HepG2 (cell line): ENCODE measurements at regions not wholly inside any gene's neighbourhood (a gene's known extent, or its start where the extent isn't known, plus 50 kb on each side); places are given as distances from the start of the nearest gene placed in this dataset.

ENCODE experiments used
- ATAC-seq: fragments of 200-7000 bp; cut with Tn5 transposase; 3 replicates; pipeline ENCODE4 v1.9.1; 2020; ENCODE audit warnings: mild to moderate bottlenecking, moderate library complexity
- BruUV-seq: library from RNA; stranded (reverse); fragments of 400-500 nt; replicated peaks from 2 replicates; lab custom pipeline; 2021; lab: Mats Ljungman, UMichigan
- CTCF ChIA-PET: fragments of 300-600 bp; formaldehyde crosslinking; extraction: SDS; loops from one replicate; lab custom pipeline; 2021; ENCODE audit warnings: low total read pairs, inconsistent platforms, low intra/inter-chr PET ratio; lab: Yijun Ruan, JAX
- POLR2A ChIA-PET: fragments of 350-600 bp; sonication (Branson Sonifier 250); formaldehyde crosslinking; loops from one replicate; lab custom pipeline; 2020; ENCODE audit warnings: antibody characterized with exemption, inconsistent platforms; lab: Yijun Ruan, JAX
- DNase-seq: peaks from one replicate; pipeline ENCODE4 v3.0.0-alpha.2; 2015; ENCODE audit warnings: low spot score
- FAIRE-seq: peaks from 3 replicates; lab custom pipeline; 2011; peaks lifted over from hg19 to GRCh38; lab: Jason Lieb, UNC
- H2AFZ ChIP-seq: one replicate; pipeline ENCODE4 v1.6.1; 2011; ENCODE audit warnings: low read length, inconsistent platforms
- H3K27ac ChIP-seq: fragments of 300-600 bp; 3 replicates; pipeline ENCODE4 v1.8.0; 2011; ENCODE audit warnings: mixed run types, mild to moderate bottlenecking, mixed read lengths, low read length, inconsistent platforms; ENCODE audit not compliant: insufficient read depth; ENCODE audit errors: extremely low read length
- H3K27me3 ChIP-seq, 2 experiments: fragments of 200-600 bp in 1 of 2; 2 replicates in 1 of 2; 3 replicates in 1 of 2; pipeline versions ENCODE4 v1.6.0 to v1.8.0; 2011; ENCODE audit warnings: low read length in 2 of 2, mild to moderate bottlenecking in 2 of 2, moderate library complexity in 2 of 2, inconsistent platforms in 1 of 2; ENCODE audit not compliant: insufficient read depth in 2 of 2, control insufficient read depth in 1 of 2
- H3K36me3 ChIP-seq, 2 experiments: fragments of 200-600 bp in 1 of 2; replicated peaks in 1 of 2; 2 replicates in 1 of 2; 3 replicates in 1 of 2; pipeline versions ENCODE4 v1.5.1 to v1.8.0; 2011; ENCODE audit warnings: low read length in 2 of 2, inconsistent platforms in 1 of 2; ENCODE audit not compliant: insufficient read depth in 2 of 2, control insufficient read depth in 1 of 2
- H3K4me1 ChIP-seq: 2 replicates; pipeline ENCODE4 v1.5.1; 2012; ENCODE audit warnings: low read length, inconsistent platforms; ENCODE audit not compliant: insufficient read depth
- H3K4me2 ChIP-seq: 2 replicates; pipeline ENCODE4 v1.6.0; 2011; ENCODE audit warnings: low read depth, low read length, inconsistent platforms
- H3K4me3 ChIP-seq, 3 experiments: fragments of 200-600 bp in 1 of 3; sonication (generic), shearing (Covaris generic) in 1 of 3; replicated peaks in 1 of 3; 2 replicates each; pipeline ENCODE4 v1.5.1; 2011 to 2016; ENCODE audit warnings: low read length in 3 of 3, inconsistent platforms in 2 of 3, low read depth in 2 of 3, mild to moderate bottlenecking in 2 of 3, control low read depth in 1 of 3, mixed read lengths in 1 of 3; ENCODE audit not compliant: insufficient read depth in 1 of 3
- H3K79me2 ChIP-seq: one replicate; pipeline ENCODE4 v1.6.1; 2011; ENCODE audit warnings: low read length, inconsistent platforms; ENCODE audit not compliant: insufficient read depth
- H3K9ac ChIP-seq: 2 replicates; pipeline ENCODE4 v1.6.0; 2011; ENCODE audit warnings: mild to moderate bottlenecking, low read depth, low read length, inconsistent platforms; ENCODE audit not compliant: insufficient read depth
- H3K9me3 ChIP-seq: 2 replicates; pipeline ENCODE4 v1.5.1; 2012; ENCODE audit warnings: mild to moderate bottlenecking, low read length
- H4K20me1 ChIP-seq: 2 replicates; pipeline ENCODE4 v1.6.0; 2011; ENCODE audit warnings: inconsistent platforms, mild to moderate bottlenecking, low read length, moderate library complexity; ENCODE audit not compliant: insufficient read depth
- BCL6 ChIP-seq: IDR thresholded peaks from 2 replicates; pipeline ENCODE4 v1.6.1; 2016; ENCODE audit warnings: missing genetic modification reagents, missing compliant biosample characterization
- GTF2F1 ChIP-seq: fragments of 150-350 bp; IDR thresholded peaks from 2 replicates; pipeline ENCODE4 v1.6.1; 2014; ENCODE audit warnings: low read length
- KLF15 ChIP-seq: sonication (generic); formaldehyde crosslinking; IDR thresholded peaks from 2 replicates; pipeline ENCODE4 v1.8.1; 2023; ENCODE audit warnings: borderline replicate concordance, mild to moderate bottlenecking, inconsistent platforms, missing genetic modification reagents, mixed read lengths
- NFIC ChIP-seq: IDR thresholded peaks from 2 replicates; pipeline ENCODE4 v1.6.1; 2012; ENCODE audit warnings: mild to moderate bottlenecking, low read length, inconsistent platforms
- ZNF124 ChIP-seq: sonication (generic); formaldehyde crosslinking; IDR thresholded peaks from 2 replicates; pipeline ENCODE4 v1.4.0; 2020; ENCODE audit warnings: missing genetic modification reagents
- ZNF713 ChIP-seq: sonication (generic); formaldehyde crosslinking; IDR thresholded peaks from 2 replicates; pipeline ENCODE4 v1.4.0; 2020; ENCODE audit warnings: mild to moderate bottlenecking, missing genetic modification reagents
- WGBS: methylation state at CpG from one replicate; pipeline ENCODE4 v1.1.6; 2017; ENCODE audit warnings: low lambda C conversion rate; 5-methylcytosine and 5-hydroxymethylcytosine counted together
- in situ Hi-C: cut with HindIII; loops from 2 replicates; pipeline ENCODE4 v1.10.0; 2017; ENCODE audit warnings: low pct_unique_long_range_greater_than_20kb; ENCODE audit not compliant: extremely low pct_ligation_motif_present
- intact Hi-C: fragments of 100-400 bp; cut with micrococcal nuclease; formaldehyde crosslinking; loops from one replicate; pipeline ENCODE4 v1.10.0; 2022; ENCODE audit not compliant: unreplicated experiment
- TF ChIP-seq, protein P1 (sequence below): sonication (generic); formaldehyde crosslinking; IDR thresholded peaks from 2 replicates; pipeline ENCODE4 v1.8.0; 2022; ENCODE audit warnings: missing genetic modification reagents, mild to moderate bottlenecking, borderline replicate concordance
- TF ChIP-seq, protein P2 (sequence below): sonication (generic); formaldehyde crosslinking; IDR thresholded peaks from 2 replicates; pipeline ENCODE4 v1.5.1; 2020; ENCODE audit warnings: missing genetic modification reagents, mild to moderate bottlenecking, borderline replicate concordance

DNA sequence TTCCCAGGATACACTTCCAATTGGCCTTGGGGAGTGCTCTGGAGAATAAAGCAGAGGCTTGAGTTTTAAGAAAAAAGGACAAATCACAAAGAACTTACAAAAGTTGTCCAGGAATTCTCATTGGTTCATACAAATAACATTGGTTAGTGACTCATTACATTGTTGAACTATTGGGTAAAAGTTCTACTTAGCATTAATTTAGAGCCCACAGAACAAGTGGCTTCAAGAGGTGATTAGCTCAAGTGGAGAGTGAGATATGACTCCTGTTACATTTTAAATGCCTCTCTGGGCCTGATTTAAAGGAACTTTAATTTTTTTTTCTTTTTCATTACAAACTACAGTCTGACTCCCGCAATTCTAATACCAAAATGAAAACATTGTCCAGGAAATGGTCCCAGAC, 72.9 kb downstream of the ASCL4 start (continued):
- TF ChIP-seq, protein P1, sequence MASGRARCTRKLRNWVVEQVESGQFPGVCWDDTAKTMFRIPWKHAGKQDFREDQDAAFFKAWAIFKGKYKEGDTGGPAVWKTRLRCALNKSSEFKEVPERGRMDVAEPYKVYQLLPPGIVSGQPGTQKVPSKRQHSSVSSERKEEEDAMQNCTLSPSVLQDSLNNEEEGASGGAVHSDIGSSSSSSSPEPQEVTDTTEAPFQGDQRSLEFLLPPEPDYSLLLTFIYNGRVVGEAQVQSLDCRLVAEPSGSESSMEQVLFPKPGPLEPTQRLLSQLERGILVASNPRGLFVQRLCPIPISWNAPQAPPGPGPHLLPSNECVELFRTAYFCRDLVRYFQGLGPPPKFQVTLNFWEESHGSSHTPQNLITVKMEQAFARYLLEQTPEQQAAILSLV, result no peak
- no peak for TF ChIP-seq GTF2F1
- no peak for TF ChIP-seq ZNF124 (CRISPR knock-in tag)
- TF ChIP-seq BCL6 (CRISPR knock-in tag), result no peak
- TF ChIP-seq NFIC, result no peak
- no peak for TF ChIP-seq ZNF713 (CRISPR knock-in tag)
- no peak for TF ChIP-seq KLF15 (CRISPR knock-in tag)
- TF ChIP-seq, all 625 proteins: peak for 0

DNA sequence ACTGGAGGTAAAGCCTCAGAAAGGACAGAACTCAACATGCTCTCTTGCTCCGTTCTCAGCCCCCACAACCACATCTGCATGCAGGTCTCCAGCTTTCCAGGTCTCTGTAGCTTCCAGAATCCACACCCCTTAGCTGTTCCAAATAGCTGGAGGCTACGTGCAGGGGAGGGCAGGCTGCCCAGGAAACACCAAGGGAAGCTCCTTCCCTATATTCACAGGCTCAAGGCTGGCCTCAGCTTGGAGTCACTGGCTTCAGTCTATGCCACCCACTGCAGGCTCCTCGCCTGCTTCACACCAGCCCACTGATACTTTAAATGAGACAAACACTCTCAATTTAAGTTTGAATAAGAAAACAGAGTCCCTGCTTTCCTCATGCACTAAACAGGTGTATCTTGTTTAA, 73.3 kb downstream of the ASCL4 start:
- ChIA-PET POLR2A (no interaction called here), CTCF (no interaction called here)
- Histone ChIP-seq H3K4me1 (peaks cover 12% of the 10 kb centered on the region; the same call in 1 of the 2 replicates), H3K4me3 (no peak overlapping the region), H3K9me3 (no peaks in the 10 kb centered on the region), H3K79me2 (no peaks in the 10 kb centered on the region), H3K36me3 (no peaks in the 10 kb centered on the region), H4K20me1 (no peaks in the 10 kb centered on the region), H3K9ac (no peak overlapping the region), H3K27me3 (peaks cover 6 to 36% of the 10 kb centered on the region in 2 experiments), H3K27ac (no peak overlapping the region), H3K4me2 (no peak overlapping the region)
- in situ Hi-C loops, result no loop called here
- no TSS peak for BruUV-seq
- ATAC-seq (no peak), FAIRE-seq (no peak), DNase-seq (no peak)
- 0% methylated on average over 3 of the region's 3 CpGs for WGBS
- TF ChIP-seq, protein P2, sequence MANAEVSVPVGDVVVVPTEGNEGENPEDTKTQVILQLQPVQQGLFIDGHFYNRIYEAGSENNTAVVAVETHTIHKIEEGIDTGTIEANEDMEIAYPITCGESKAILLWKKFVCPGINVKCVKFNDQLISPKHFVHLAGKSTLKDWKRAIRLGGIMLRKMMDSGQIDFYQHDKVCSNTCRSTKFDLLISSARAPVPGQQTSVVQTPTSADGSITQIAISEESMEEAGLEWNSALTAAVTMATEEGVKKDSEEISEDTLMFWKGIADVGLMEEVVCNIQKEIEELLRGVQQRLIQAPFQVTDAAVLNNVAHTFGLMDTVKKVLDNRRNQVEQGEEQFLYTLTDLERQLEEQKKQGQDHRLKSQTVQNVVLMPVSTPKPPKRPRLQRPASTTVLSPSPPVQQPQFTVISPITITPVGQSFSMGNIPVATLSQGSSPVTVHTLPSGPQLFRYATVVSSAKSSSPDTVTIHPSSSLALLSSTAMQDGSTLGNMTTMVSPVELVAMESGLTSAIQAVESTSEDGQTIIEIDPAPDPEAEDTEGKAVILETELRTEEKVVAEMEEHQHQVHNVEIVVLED (CRISPR knock-in tag), result no peak
- TF ChIP-seq, all 625 proteins: peak for 0
- H2AFZ ChIP-seq, result no peak overlapping the region
- intact Hi-C loops, result no loop called here
